Endothelial cell of umbilical vein (primary cell): ENCODE measurements at regions not wholly inside any gene's neighbourhood (a gene's known extent, or its start where the extent isn't known, plus 50 kb on each side); places are given as distances from the start of the nearest gene placed in this dataset.

Experiments
- BruUV-seq: library from RNA; stranded (reverse); fragments of 400-500 nt; replicated peaks from 2 replicates; lab custom pipeline; 2021; lab: Mats Ljungman, UMichigan
- CTCF ChIA-PET: fragments of 300-600, 350-600 bp; sonication (Branson Sonifier 250); formaldehyde crosslinking; loops from one replicate; lab custom pipeline; 2021; ENCODE audit warnings: antibody characterized with exemption, inconsistent platforms; lab: Charles Lee
- POLR2A ChIA-PET: fragments of 300-600, 350-600 bp; sonication (Branson Sonifier 250); formaldehyde crosslinking; loops from one replicate; lab custom pipeline; 2021; ENCODE audit warnings: antibody characterized with exemption, inconsistent platforms; lab: Charles Lee
- DNase-seq: peaks from one replicate; pipeline ENCODE4 v3.0.0-alpha.2; 2011; ENCODE audit warnings: low read depth, low spot score
- FAIRE-seq: peaks from 2 replicates; lab custom pipeline; 2011; peaks lifted over from hg19 to GRCh38; lab: Jason Lieb, UNC
- H2AFZ ChIP-seq: 2 replicates; pipeline ENCODE4 v1.6.0; 2012; ENCODE audit warnings: low read depth, low read length, control low read depth, inconsistent platforms
- H3K27ac ChIP-seq: 2 replicates; pipeline ENCODE4 v1.5.1; 2011; ENCODE audit warnings: low read depth, mild to moderate bottlenecking, control low read depth, low read length, moderate library complexity; ENCODE audit not compliant: insufficient read depth
- H3K27me3 ChIP-seq, 2 experiments: 2 replicates each; pipeline versions ENCODE4 v1.6.0 to v1.6.1; 2011; ENCODE audit warnings: low read length in 2 of 2, mixed read lengths in 1 of 2; ENCODE audit not compliant: control insufficient read depth in 2 of 2, insufficient read depth in 2 of 2
- H3K36me3 ChIP-seq, 2 experiments: 2 replicates in 1 of 2; 3 replicates in 1 of 2; pipeline ENCODE4 v1.5.1; 2011; ENCODE audit warnings: low read length in 2 of 2, mild to moderate bottlenecking in 1 of 2, moderate library complexity in 1 of 2; ENCODE audit not compliant: control insufficient read depth in 2 of 2, insufficient read depth in 2 of 2; ENCODE audit errors: extremely low read depth in 1 of 2
- H3K4me1 ChIP-seq: 3 replicates; pipeline ENCODE4 v1.5.1; 2011; ENCODE audit warnings: mild to moderate bottlenecking, low read length; ENCODE audit not compliant: control insufficient read depth, insufficient read depth; ENCODE audit errors: extremely low read depth
- H3K4me2 ChIP-seq: 2 replicates; pipeline ENCODE4 v1.6.1; 2011; ENCODE audit warnings: low read length, control low read depth, mixed read lengths; ENCODE audit not compliant: insufficient read depth
- H3K4me3 ChIP-seq, 3 experiments: fragments of 200-600 bp in 1 of 3; sonication (generic), shearing (Covaris generic) in 1 of 3; replicated peaks in 1 of 3; 2 replicates each; pipeline ENCODE4 v1.5.1; 2011 to 2016; ENCODE audit warnings: control low read depth in 3 of 3, low read length in 3 of 3, mild to moderate bottlenecking in 2 of 3, inconsistent platforms in 1 of 3, low read depth in 1 of 3, moderate library complexity in 1 of 3; ENCODE audit not compliant: insufficient read depth in 1 of 3
- H3K79me2 ChIP-seq: 2 replicates; pipeline ENCODE4 v1.6.0; 2012; ENCODE audit warnings: low read length, inconsistent platforms; ENCODE audit not compliant: control insufficient read depth, insufficient read depth
- H3K9ac ChIP-seq: replicated peaks from 2 replicates; pipeline ENCODE3; 2011; ENCODE audit warnings: low read length, control low read depth; ENCODE audit not compliant: insufficient read depth; ENCODE audit errors: extremely low read depth
- H3K9me1 ChIP-seq: replicated peaks from 3 replicates; pipeline ENCODE4 v1.6.0; 2011; ENCODE audit warnings: mild to moderate bottlenecking, low read length; ENCODE audit not compliant: control insufficient read depth, insufficient read depth; ENCODE audit errors: extremely low read depth
- H3K9me3 ChIP-seq: replicated peaks from 2 replicates; pipeline ENCODE4 v1.5.1; 2012; ENCODE audit warnings: low read length, inconsistent platforms; ENCODE audit not compliant: control insufficient read depth, insufficient read depth
- H4K20me1 ChIP-seq: replicated peaks from 2 replicates; pipeline ENCODE3; 2011; ENCODE audit warnings: mild to moderate bottlenecking, low read length; ENCODE audit not compliant: control insufficient read depth, insufficient read depth; ENCODE audit errors: extremely low read depth
- CTCF ChIP-seq, 2 donors: IDR thresholded peaks; 1 replicate in 1 of 2; 2 replicates in 1 of 2; pipeline ENCODE4 v1.5.1; 2011; ENCODE audit warnings: low read length in 2 of 2, mild to moderate bottlenecking in 2 of 2, moderate library complexity in 2 of 2, control low read depth in 1 of 2, inconsistent platforms in 1 of 2, low read depth in 1 of 2; ENCODE audit not compliant: insufficient read depth in 1 of 2; ENCODE audit errors: extremely low read depth in 1 of 2
- EZH2 ChIP-seq: IDR thresholded peaks from 2 replicates; pipeline ENCODE4 v1.6.1; 2012; ENCODE audit warnings: borderline replicate concordance, low read depth, mild to moderate bottlenecking, moderate library complexity, low read length, inconsistent platforms; ENCODE audit not compliant: severe bottlenecking
- FOS ChIP-seq: IDR thresholded peaks from 2 replicates; pipeline ENCODE4 v1.6.1; 2011; ENCODE audit warnings: mild to moderate bottlenecking, low read length, moderate library complexity, borderline replicate concordance; ENCODE audit not compliant: insufficient read depth
- GATA2 ChIP-seq: IDR thresholded peaks from 2 replicates; pipeline ENCODE4 v1.7.0; 2011; ENCODE audit warnings: low read depth, mild to moderate bottlenecking, moderate library complexity, mixed read lengths, low read length; ENCODE audit not compliant: insufficient read length, insufficient read depth
- JUN ChIP-seq: IDR thresholded peaks from 2 replicates; pipeline ENCODE4 v1.6.1; 2011; ENCODE audit warnings: borderline replicate concordance, low read depth; ENCODE audit not compliant: insufficient read length, insufficient read depth
- MAX ChIP-seq: IDR thresholded peaks from 2 replicates; pipeline ENCODE4 v1.6.1; 2011; ENCODE audit not compliant: insufficient read depth, insufficient read length
- MYC ChIP-seq: IDR thresholded peaks from one replicate; pipeline ENCODE4 v1.6.1; 2011; ENCODE audit warnings: mild to moderate bottlenecking, low read depth, low read length
- POLR2A ChIP-seq: IDR thresholded peaks from 2 replicates; pipeline ENCODE4 v1.6.1; 2012; ENCODE audit warnings: low read depth, mild to moderate bottlenecking, control low read depth, low read length
- POLR2AphosphoS5 ChIP-seq: IDR thresholded peaks from 2 replicates; pipeline ENCODE4 v1.6.1; 2012; ENCODE audit warnings: low read depth, mild to moderate bottlenecking, control low read depth, low read length, moderate library complexity; ENCODE audit not compliant: insufficient read depth
- dilution Hi-C: fragments of 300-500 bp; cut with MboI; formaldehyde crosslinking; loops from one replicate; pipeline ENCODE4 v1.15.0; 2019; ENCODE audit warnings: low sequenced_read_pairs; ENCODE audit not compliant: extremely low pct_ligation_motif_present
- intact Hi-C: fragments of 100-400 bp; cut with micrococcal nuclease; formaldehyde crosslinking; loops from one replicate; pipeline ENCODE4 v1.10.0; 2022

- no peaks in the 10 kb centered on the region for H3K27me3 ChIP-seq
- no TSS peak for BruUV-seq
- no peaks in the 10 kb centered on the region for H3K79me2 ChIP-seq
- intact Hi-C loops (no loop called here), dilution Hi-C loops (no loop called here)
- DNase-seq, result no peak
- no peak overlapping the region for H3K27ac ChIP-seq
- H3K4me3 ChIP-seq, result no peak overlapping the region
- FAIRE-seq, result no peak
- H2AFZ ChIP-seq, result no peak overlapping the region
- TF ChIP-seq CTCF (IDR thresholded peaks at IDR 0.05; ENCODE audit: extremely low read depth in 1 of 2, insufficient read depth in 1 of 2, low read depth in 1 of 2, low read length in 2 of 2) (no peak), MYC (no peak), POLR2AphosphoS5 (no peak), GATA2 (no peak), FOS (no peak), POLR2A (no peak), JUN (no peak), EZH2 (no peak), MAX (no peak)
- H3K4me1 ChIP-seq, result no peaks in the 10 kb centered on the region
- peaks cover 5% of the 10 kb centered on the region for H3K9me3 ChIP-seq
- ChIA-PET CTCF (no interaction called here), POLR2A (no interaction called here)
- H3K9me1 ChIP-seq, result no peaks in the 10 kb centered on the region
- H3K9ac ChIP-seq, result no peak overlapping the region
- no peak overlapping the region for H3K4me2 ChIP-seq
- H4K20me1 ChIP-seq, result no peaks in the 10 kb centered on the region
- no peaks in the 10 kb centered on the region for H3K36me3 ChIP-seq
These were observed 133.6 kb downstream of the CDH26 start for GRCh38 chr20:60091861-60092260.
